ENCODE measurements at regions not wholly inside any gene's neighbourhood (a gene's known extent, or its start where the extent isn't known, plus 50 kb on each side); places are given as distances from the start of the nearest gene placed in this dataset.

- H3K9me1 ChIP-seq (ENCODE audit: control insufficient read depth, insufficient read depth, low read length), result no peaks in the 10 kb centered on the region
- in situ Hi-C loops (cut with MboI), result no loop called here
- intact Hi-C loops (cut with micrococcal nuclease), result no loop called here
- no peak for DNase-seq (ENCODE audit: extremely low read depth in 1 of 4, low spot score in 3 of 4)
- no TSS peak for BruUV-seq (replicated peaks)
- no peak overlapping the region for H3K9ac ChIP-seq (ENCODE audit: insufficient read depth in 1 of 2, low read depth in 2 of 2, low read length in 2 of 2)
- H3K4me1 ChIP-seq (replicated peaks in 1 of 2; ENCODE audit: control insufficient read depth in 2 of 2, insufficient read depth in 2 of 2, low read length in 2 of 2), result 0 out of 5 replicates have a peak, but pooled peaks cover 0 to 4% of the 10 kb centered on the region in 2 experiments
- H4K20me1 ChIP-seq (replicated peaks; ENCODE audit: control insufficient read depth, insufficient read depth, low read length), result no peaks in the 10 kb centered on the region
- ChIA-PET POLR2A (no interaction called here), CTCF (ENCODE audit: low intra/inter-chr PET ratio) (no interaction called here)
- H3K4me3 ChIP-seq, result no peak overlapping the region
- H3K27ac ChIP-seq (ENCODE audit: extremely low read depth, low read depth, low read length), result no peak overlapping the region
- H3K4me2 ChIP-seq (ENCODE audit: insufficient read depth, low read length), result no peak overlapping the region
- FAIRE-seq, result no peak
- TF ChIP-seq ELF1 (tag; IDR thresholded peaks at IDR 0.05) (peak; percentile 76), JUND (IDR thresholded peaks at IDR 0.05; ENCODE audit: borderline replicate concordance, low read depth, low read length) (peak; percentile 79), JUND (tag; IDR thresholded peaks at IDR 0.05; ENCODE audit: borderline replicate concordance, low read depth, low read length) (peak; percentile 86; the same call in 2 of the 3 replicates), ATF7 (IDR thresholded peaks at IDR 0.05) (peak; percentile 77), ZNF232 (CRISPR knock-in tag; IDR thresholded peaks at IDR 0.05) (no peak), JUN (IDR thresholded peaks at IDR 0.05; ENCODE audit: borderline replicate concordance, low read depth, low read length) (0 out of 2 replicates have a peak, but pooled peaks have one; percentile 21), JUN (CRISPR knock-in tag; IDR thresholded peaks at IDR 0.05; ENCODE audit: borderline replicate concordance) (no peak), SMAD2 (IDR thresholded peaks at IDR 0.05; ENCODE audit: low read depth, low read length) (no peak), SPI1 (IDR thresholded peaks at IDR 0.05; ENCODE audit: borderline replicate concordance, low read depth, low read length) (peak; percentile 20; the same call in 1 of the 2 replicates), CEBPG (CRISPR knock-in tag; IDR thresholded peaks at IDR 0.05) (0 out of 2 replicates have a peak, but pooled peaks have one; percentile 10), CEBPG (tag; conservative IDR thresholded peaks at IDR 0.05 in 1 of 2, IDR thresholded peaks at IDR 0.05 in 1 of 2) (peak in 1 of 2 experiments; percentile 80; a peak in 2 of 4 replicates), CEBPB (tag; IDR thresholded peaks at IDR 0.05) (peak; percentile 65), TEAD1 (CRISPR knock-in tag; IDR thresholded peaks at IDR 0.05) (0 out of 4 replicates have a peak, but pooled peaks of 1 of the 2 experiments have one; percentile 53)
- TF ChIP-seq, protein P1, sequence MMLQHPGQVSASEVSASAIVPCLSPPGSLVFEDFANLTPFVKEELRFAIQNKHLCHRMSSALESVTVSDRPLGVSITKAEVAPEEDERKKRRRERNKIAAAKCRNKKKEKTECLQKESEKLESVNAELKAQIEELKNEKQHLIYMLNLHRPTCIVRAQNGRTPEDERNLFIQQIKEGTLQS (IDR thresholded peaks at IDR 0.05), result peak; percentile 91
- TF ChIP-seq, protein P1 (CRISPR knock-in tag; conservative IDR thresholded peaks at IDR 0.05), result peak; percentile 45; the same call in 1 of the 2 replicates
- no peaks in the 10 kb centered on the region for H3K9me3 ChIP-seq (replicated peaks; ENCODE audit: control insufficient read depth, insufficient read depth, low read depth, low read length)
- H3K79me2 ChIP-seq (ENCODE audit: control insufficient read depth, insufficient read depth, low read length), result no peaks in the 10 kb centered on the region
- 67% methylated on average over 3 of the region's 3 CpGs for whole genome bisulfite sequencing (ENCODE audit: insufficient coverage, low coverage, missing lambda C conversion rate)
- ATAC-seq, result peak; percentile 21; the same call in 1 of the 3 replicates
- no peaks in the 10 kb centered on the region for H3K27me3 ChIP-seq (ENCODE audit: control insufficient read depth in 2 of 2, insufficient read depth in 2 of 2, low read length in 2 of 2)
- H3K36me3 ChIP-seq (ENCODE audit: control insufficient read depth, insufficient read depth, low read length), result no peaks in the 10 kb centered on the region
- peak overlapping the region; percentile 74; the same call in 1 of the 2 replicates for H2AFZ ChIP-seq (ENCODE audit: low read depth, low read length)
Observed at GRCh38 chr2:144198116-144198515, 321.8 kb downstream of the ZEB2 start.
